GM21390 (cell line): ENCODE measurements at regions not wholly inside any gene's neighbourhood (a gene's known extent, or its start where the extent isn't known, plus 50 kb on each side); places are given as distances from the start of the nearest gene placed in this dataset.
"Not testable (repeated sequence)": the region's sequence is repeated elsewhere in the genome, so short reads cannot be mapped to it uniquely, and the experiment has no call there.

Experiments used
- ATAC-seq: cut with Tn5 transposase; IDR thresholded peaks from one replicate; pipeline ENCODE4 v1.9.1; 2021; ENCODE audit not compliant: unreplicated experiment

GRCh38 chr13:27327633-27328032, 57.0 kb downstream of the RASL11A start:
- ATAC-seq: no peak

GRCh38 chr13:27329210-27329609, 58.6 kb downstream of the RASL11A start:
- ATAC-seq: no peak

DNA sequence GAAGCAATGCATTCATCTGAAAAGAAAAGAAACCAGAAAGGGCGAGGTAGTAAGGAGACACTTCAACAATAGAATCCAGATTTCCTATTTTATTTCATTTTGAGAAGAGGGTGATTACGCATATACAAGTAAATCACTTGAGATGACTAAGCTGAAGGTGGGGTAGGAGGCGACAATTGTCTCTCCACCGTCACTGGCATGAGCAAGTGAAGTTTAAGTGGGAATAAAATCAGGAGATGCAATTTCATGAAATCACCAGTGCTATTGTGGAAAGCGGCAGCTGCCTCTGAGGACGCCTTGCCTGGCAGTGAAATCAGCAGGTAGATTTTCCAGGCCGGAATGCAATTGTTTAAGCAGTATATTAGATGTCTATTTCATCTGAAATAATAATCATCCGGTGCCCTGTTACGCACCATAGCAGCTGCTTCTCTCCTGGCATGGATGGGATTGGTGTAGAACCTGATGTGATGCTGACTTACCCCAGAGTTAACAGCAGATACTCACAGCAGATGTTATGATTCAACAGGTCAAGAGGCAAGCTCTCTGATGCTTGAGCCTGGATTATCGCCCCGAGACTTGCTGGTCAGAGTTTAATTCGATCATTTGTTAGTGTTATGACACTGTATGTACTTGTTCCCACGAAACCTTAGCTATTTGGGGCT, 64.3 kb downstream of the RASL11A start:
- ATAC-seq: no peak

- no peak for ATAC-seq
Measured at GRCh38 chr13:27336014-27336673, 65.5 kb downstream of the RASL11A start.

- ATAC-seq: no peak
Measured at GRCh38 chr13:27338207-27338606, 67.6 kb downstream of the RASL11A start.

DNA sequence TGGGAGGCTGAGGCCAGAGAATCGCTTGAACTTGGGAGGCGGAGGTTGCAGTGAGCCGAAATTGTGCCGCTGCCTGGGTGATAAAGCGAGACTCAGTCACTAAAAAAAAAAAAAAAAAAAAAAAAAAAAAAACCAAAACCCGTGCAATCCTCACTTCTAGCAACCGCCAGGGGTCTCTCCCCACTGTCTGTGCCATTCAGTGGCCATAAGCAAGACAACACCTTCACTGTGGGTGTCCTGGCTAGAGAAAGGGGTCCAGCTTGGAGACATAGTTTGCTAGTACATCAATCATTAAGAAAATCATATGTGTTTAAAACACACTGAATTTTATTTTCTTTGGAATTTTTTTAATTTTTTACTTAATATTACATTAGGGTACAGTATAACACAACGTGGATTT, 68.2 kb downstream of the RASL11A start:
- ATAC-seq: no peak

- no peak for ATAC-seq
Measured at GRCh38 chr13:27339299-27339698, 68.7 kb downstream of the RASL11A start.

DNA sequence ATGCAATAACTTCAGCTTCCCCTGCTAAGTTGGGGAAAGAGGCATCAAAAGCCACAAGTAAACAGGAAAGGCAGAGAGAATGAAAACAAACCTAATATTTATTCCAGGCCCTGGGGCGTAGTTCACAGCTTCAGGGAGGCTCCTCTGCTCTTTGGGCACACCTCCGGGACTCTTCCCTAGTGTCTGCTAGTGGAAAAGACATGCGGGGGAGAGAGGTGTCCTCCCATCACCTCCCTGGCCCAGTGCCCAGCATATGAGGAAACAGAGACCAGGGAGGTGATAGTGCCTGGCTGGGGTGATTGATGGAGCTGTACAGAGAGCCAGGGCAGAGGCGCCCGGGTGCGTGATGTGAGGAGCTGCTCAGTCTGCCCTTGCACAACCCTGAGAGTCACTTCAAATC, 71.0 kb downstream of the RASL11A start:
- no peak for ATAC-seq

- no peak for ATAC-seq
Measured at GRCh38 chr13:27347211-27347772, 76.7 kb downstream of the RASL11A start.

GRCh38 chr13:27348461-27348860, 76.0 kb upstream of the GTF3A start:
- no peak for ATAC-seq

DNA sequence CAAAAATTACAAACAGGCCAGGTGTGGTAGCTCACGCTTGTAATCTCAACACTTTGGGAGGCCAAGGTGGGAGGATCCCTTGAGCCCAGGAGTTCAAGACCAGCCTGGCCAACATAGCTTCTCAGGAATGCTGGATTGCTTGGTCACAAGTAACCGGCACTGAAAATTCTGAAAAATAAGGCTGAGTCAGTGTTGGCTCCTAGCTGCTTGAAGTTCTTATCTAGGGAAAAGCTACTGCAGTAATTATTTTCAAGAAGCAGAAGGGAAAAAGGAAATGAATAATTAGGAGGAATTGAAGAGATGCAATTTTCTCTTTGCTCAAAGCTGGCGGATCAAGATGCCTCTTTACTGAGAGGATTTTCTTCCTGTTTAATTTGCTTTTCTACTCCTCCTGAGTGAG, 75.0 kb upstream of the GTF3A start:
- ATAC-seq: no peak

DNA sequence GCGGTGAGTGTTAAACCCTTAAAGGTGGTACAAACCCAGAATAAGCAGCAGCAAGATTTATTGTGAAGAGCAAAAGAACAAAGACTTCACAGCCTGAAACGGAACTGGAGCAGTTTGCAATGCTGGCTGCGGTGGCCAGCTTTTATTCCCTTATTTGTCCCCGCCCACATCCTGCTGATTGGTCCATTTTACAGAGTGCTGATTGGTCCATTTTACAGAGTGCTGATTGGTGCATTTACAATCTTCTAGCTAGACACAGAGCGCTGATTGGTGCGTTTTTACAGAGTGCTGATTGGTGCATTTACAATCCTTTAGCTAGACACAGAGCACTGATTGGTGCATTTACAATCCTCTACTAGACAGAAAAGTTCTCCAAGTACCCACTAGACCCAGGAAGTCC, 73.6 kb upstream of the GTF3A start:
- not testable (repeated sequence) for ATAC-seq

DNA sequence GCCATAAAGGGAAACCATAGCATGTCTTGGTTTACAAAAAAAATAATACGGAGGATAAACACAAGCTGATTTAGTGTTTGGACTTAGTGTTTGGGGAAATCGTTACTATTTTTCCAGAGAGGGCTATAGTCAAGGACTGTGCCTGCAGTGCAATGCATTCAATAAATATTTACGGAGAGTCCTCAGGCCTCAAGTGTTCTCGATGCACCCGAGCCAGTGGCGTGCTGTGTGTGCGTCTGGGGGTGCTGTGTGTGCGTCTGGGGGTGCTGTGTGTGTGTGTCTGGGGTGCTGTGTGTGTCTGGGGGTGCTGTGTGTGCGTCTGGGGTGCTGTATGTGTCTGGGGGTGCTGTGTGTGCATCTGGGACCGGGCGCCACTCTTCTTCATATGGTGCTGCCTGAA, 71.7 kb upstream of the GTF3A start:
- no peak for ATAC-seq

- ATAC-seq: peak; percentile 99
Measured at GRCh38 chr13:27353166-27353583, 71.2 kb upstream of the GTF3A start.

- ATAC-seq: no peak
Measured at GRCh38 chr13:27353708-27354107, 70.7 kb upstream of the GTF3A start.

DNA sequence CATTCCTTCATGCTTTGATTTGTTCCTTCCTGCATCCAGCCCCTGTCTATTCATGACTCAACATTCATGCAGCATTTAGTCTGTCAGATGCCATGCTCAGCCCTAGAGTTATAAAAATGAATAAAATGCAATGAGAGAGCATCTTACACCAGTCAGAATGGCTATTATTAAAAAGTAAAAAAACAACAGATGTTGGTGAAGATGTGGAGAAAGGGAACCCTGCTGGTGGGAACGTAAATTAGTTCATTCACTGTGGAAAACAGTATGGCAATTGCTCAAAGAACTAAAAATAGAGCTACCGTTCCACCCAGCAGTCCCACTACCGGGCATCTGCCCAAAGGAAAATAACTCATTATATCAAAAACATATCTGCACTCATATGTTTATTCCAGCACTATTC, 70.0 kb upstream of the GTF3A start:
- no peak for ATAC-seq

DNA sequence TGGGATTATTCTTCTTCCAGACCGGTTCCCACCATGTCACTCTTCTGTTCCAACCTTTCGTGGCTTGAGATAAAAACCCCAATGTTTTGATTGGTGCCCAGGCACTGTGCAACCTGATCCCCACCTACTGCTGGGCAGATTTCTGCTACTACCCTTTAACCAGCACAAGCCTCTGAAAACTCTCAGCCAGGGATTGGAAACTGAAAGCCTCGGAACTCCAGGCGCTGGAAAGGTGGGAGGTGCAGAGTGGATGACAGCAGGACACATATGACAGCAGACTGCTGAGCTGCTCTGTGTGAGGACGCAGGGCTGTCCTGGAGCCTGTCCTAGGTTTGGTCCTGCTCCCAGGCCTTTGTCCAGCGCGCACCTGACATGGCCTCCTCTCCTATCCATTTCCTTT, 68.5 kb upstream of the GTF3A start:
- ATAC-seq: no peak

DNA sequence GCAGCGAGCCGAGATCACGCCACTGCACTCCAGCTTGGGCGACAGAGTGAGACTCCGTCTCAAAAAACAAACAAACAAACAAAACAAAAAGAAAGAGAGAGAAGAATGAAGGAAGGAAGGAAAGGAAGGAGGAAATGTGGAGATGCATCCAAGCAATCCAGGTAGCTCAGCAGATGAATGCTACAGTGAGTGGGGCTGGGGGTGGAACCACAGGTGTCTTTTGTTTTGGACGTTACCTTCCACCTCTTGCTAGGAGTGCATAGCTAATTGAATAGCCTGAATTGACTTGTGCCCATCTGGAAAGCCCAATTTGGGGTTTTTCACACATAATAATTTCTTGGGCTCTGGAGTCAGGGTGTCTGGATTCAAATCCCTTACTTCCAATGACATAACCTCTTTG, 66.0 kb upstream of the GTF3A start:
- ATAC-seq: no peak

DNA sequence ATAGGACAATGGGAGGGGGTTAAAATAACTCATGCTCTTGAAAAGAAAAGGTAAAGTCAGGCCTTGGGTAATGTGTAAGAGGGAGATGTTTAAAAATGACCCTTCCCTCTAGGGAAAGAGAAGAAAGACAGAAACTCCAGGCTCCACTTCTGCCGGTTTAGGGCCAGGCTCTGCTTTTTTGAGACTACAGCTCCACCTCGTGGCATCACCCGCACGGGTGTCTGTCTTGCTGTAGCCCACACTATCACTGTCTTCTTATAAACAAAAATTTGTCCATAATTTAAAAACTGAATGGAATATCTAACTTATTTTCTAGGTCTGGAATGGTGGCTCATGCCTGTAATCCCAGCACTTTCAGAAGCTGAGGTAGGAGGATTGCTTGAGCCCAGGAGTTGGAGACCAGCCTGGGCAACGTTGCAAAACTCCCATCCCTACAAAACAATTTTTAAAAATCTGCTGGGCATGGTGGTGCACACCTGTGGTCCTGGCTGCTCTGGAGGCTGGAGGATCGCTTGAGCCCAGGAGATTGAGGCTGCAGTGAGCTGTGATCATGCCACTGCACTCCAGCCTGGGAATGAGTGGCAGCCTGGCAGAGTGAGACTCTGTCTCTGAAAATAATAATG, 65.1 kb upstream of the GTF3A start:
- ATAC-seq: no peak

DNA sequence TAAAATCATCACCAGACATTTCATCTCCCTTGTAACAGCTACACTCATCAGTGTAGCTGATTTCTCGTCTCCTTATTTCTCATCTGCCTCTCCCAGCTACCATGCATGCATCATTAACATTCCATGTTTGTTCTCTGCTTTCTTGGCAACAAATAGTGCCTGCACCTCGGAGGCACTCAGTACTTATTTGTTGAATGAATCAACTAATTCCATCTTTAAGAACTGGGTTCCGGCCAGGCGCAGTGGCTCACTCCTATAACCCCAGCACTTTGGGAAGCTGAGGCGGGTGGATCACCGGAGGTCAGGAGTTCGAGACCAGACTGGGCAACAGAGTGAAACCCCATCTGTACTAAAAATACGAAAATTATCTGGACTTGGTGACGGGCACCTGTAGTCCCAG, 63.9 kb upstream of the GTF3A start:
- no peak for ATAC-seq

GRCh38 chr13:27362064-27362751, 62.2 kb upstream of the GTF3A start:
- ATAC-seq: peak; percentile 85

DNA sequence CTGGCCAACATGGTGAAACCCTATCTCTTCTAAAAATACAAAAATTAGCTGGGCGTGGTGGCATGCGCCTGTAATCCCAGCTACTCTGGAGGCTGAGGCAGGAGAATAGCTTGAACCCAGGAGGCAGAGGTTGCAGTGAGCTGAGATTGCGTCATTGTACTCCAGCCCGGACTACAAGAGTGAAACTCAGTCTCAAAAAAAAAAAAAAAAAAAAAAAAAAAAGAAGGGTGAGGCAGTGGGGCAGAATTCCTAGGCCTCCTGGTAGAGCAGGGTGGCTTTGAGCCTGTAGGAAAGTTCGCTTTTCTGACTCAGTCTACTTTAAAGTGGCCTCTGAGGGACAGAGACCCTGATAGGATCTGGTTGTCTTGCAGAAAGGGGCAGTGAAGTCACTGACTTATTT, 60.8 kb upstream of the GTF3A start:
- ATAC-seq: not testable (repeated sequence)
